NCI-H2029 treated with DMSO at 0.1 percent for 48 hours (cell line): ENCODE measurements at regions not wholly inside any gene's neighbourhood (a gene's known extent, or its start where the extent isn't known, plus 50 kb on each side); places are given as distances from the start of the nearest gene placed in this dataset.
"Not testable (repeated sequence)": the region's sequence is repeated elsewhere in the genome, so short reads cannot be mapped to it uniquely, and the experiment has no call there.

Source experiments
- DNase-seq: peaks from one replicate; lab custom pipeline; 2025; lab: John Stamatoyannopoulos, UW

DNA sequence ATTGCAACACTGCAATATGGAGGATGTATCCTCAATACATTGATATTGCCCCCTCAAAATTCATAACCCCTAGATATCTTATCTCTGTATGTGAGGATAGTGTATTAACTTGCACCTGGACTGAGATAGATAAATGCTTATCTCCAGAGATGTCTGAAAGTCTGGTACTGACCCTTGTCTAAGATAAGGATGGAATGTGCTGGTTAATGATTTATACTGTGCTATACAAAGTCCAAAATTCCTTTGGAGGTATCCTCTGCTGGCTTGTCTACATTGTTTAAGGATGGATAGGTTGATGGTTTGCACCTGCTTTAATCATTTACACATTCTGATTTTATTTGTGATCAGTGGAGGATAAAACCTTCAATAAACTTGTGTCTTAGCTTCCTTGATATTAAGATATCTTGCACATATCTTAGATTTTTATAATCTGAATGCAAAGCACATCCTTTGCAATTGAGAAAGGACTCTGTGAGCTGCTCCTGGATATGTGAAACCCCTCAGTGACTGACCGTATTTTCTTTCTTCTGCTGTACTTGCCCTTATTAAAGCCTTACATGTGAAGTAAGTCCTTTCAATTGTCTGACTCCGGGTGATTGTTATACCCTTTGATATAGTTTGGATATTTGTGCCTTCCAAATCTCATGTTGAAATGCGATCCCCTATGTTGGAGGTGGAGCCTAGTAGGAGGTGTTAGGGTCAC, 430.3 kb upstream of the MAOA start:
- no peak for DNase-seq

DNA sequence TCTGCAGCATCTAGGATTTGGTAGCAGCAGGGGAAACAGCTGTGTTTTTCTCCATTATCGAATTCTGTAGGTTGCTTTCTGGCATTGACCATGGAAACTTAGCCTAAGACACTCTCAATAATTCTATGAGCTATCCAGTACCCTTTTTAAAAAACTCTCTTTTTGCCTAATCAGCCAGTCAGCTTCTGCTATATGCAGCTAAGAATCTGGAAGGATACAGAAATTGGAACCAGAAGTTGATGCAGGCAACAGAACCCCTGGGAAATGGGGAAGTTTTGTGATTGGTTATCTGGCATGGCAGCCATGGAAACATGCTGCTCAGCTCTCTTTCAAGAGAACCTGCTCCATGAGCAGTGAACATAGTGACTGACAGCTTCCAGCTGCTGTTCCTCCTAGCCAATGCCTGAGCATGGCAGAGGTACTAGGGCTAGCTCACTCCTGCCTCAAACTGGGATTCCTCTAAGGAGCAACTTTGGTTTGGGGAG, 417.6 kb upstream of the MAOA start:
- DNase-seq, result no peak

DNA sequence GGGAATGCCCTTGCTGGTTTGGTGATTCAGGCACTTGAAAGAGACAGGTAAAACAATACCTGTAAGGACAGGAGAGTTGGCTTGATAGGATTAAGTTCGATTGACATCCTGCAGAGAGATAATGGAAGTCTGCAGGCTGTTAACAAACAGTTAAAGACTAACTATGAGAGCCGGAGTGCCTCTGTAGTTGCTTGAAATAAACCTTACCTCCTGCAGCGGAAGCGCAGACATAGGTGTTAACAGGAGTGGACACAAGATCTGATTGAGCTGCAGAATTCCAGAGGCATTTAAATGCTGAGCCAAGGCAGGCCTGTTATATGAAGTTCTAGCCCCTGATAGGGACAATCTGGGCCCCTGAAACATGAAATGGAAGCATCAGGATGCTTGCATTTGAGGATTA, 416.7 kb upstream of the MAOA start:
- DNase-seq, result no peak

DNA sequence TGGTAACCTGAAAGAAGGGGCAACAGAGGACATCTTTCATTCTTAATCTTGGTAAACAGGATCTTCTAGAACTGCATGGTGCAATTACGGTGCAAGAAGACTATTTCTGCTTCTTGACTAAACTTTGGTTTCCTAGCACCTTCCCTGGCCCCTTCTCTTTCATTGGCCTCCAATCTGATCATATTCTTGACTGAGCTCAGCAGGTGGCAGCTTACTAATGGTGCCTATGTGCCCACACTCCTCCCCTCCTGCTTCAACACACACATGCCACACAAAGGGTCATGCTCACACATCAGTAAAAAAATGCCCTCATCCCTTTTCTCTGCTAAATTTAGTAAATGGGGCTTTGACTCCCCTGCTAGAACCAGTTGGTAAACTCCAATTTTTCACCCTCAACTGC, 400.5 kb upstream of the MAOA start:
- DNase-seq, result no peak

DNA sequence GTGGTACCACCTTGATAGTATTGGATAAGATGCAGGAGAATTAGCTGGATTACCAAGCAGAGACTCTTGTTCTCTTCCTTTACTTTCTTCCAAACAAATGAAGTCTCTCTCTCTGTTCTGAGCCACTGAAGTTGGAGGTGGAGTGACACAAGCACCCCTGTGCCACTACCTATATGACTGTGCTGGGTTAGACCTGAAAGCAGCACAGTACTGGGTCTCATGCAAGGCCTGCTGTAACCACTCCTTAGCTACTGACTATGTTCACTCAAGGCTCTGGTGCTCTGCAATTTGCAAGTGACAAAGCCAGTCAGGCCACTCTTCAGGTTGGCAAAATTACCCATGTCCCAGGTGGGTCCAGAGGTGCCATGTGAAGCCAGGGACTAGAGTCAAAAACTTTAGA, 389.6 kb upstream of the MAOA start:
- DNase-seq, result no peak

DNA sequence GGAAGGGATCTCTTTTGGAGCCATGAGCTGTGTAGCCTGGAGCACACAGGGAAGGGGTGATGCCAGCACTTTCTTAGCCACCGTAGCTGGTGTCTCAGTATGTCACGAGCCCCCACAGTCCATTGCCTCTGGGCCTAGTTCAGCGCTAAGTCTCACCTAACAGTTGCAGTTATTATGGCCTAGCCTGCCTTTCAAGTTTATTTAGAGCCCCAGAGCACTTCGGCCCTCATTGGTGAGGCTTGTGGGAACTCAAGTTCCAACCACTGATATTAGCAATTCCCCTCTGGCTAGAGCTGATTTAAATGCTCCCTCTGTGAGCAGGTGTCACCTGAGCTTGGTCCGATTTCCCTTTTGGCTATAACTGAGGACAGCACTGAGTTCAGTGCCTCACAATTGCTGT, 388.4 kb upstream of the MAOA start:
- DNase-seq, result no peak

DNA sequence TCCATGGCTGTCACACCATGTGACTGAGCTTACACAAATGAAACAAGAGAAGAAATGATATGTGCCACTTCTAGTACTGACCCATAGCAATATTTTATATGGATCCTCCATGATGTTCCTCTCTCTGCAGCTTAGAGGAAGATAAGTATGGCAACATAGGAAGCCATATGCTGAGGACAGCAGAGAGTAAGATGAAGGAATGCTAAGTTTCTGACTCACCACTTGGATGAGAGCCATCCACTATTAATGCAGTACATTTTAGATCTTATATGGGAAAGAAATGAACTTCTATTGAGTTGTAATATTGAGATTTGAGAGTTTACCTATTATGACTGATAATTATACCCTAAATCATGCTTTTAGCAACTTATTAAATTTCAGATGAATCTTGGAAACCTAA, 386.9 kb upstream of the MAOA start:
- DNase-seq, result no peak

DNA sequence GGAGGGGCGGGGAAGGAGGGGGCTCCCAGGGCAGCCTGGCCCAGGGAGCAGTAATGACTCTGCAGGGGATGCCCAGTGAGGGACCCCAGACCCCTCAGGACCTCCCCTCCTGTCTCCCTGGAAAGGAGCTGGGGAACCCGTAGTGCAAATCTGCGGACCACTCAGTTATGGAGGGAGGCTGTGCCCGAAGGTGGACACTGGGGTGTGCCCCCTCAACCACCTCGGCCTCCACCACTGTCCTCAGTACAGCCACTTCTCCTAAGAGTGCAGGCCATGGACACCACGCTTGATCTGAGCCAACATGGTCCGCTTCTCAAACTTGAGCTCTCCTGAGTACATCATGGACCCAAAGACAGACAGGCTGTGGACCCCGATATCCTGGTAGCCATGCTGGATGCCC, 378.2 kb upstream of the MAOA start:
- DNase-seq, result no peak

DNA sequence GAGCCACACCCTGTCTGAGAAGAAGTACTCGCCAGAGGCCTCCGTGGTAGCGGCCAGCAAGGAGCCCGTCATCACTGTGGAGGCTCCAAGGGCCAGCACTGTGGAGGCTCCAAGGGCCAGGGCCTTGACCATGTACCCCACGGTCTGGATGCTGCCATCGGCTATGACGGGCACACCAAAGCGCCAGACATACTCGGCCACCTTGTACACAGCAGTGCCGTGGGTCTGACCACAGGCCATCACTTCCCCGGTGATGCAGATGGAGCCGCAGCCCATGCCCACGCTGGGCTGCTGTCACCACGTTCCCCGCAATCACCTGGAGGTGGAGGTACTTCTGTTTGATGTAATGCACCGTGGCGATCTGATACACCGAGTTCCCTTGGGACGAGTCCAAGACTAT, 377.7 kb upstream of the MAOA start:
- DNase-seq, result no peak

DNA sequence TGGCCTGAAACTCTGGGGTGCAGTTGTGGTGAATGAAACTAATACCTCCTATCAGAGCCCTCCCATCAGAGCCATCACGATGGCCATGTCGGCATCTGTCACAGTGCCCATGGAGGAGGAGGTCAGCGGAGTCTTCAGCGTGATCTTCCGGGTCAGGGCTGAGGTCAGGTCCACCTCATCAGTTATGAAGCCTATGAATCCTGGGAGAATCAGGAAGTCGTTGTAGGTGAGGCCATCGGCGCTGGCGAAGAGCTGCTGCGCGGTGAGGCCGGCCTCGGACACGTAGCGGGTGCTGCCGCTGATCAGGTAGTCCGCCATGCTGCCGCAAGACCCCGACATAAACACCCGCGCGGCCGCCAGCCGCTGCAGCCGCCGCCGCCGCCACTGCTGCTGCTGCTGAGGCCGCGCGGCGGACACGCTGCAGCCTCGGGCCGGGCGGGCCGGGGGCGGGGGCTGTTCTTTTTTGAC, 376.7 kb upstream of the MAOA start:
- DNase-seq, result no peak

DNA sequence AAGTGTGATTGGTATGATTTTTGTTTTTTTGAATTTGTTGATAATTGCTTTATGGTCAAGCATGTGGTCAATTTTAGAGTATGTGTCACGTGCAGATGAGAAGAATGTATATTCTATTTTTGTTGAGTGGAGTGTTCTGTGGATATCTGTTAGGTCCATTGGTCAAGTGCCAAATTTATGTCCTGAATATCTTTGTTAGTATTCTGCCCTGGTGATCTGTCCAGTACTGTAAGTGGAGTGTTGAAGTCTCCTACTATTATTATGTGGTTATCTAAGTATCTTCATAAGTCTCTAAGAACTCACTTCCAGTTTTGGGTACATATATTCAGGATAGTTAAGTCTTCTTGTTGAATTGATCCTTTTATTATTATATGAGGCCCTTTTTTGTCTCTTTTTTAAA, 372.9 kb upstream of the MAOA start:
- DNase-seq, result no peak

DNA sequence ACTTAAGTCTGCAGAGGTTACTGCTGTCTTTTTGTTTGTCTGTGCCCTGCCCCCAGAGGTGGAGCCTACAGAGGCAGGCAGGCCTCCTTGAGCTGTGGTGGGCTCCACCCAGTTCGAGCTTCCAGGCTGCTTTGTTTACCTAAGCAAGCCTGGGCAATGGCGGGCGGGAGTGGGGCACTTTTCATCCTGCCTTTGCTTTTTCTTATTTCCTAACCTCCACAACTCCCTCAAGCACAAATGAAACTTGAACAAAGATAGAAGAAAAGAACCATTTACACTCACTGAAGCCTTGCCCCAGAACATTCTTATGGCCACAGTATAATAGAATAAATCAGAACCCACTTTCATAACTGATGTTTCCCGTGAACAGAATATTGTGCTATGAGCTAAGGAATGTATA, 344.5 kb upstream of the MAOA start:
- not testable (repeated sequence) for DNase-seq

DNA sequence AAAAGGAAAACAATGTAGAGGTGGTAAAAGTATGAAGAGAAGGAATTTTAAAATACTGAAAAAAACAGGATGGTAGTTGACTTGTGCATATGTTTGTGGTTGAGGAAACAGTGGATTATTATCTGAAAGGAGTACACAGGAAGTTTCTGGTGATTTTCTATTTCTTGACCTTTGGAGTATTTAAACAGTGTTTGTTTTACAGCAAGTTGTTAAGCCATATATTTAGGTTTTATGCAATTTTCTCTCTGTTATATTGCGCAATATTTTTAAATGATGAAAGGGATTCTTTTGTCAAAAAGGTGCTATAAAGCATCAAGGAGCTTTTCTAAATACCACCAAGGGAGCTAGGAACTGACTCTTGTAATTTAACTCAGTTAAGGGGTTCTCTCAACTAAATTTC, 343.1 kb upstream of the MAOA start:
- no peak for DNase-seq

DNA sequence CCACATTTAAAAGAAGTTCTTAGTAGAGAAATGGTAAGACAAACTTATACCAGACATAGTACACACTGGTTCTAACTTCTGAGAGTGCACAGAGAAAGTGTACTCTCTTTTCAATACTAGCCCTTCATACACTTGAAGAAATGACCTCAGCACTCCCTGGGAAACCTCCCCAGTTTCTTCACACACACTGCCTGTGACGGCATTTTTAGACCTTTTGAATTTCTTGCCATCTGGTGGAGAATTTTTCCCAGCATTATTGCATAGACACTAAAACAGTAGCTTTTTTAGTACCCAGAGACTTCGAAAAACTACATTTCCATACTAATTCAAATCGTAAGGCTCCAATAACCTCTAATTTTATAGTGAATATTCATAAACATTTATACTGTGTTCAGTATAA, 341.6 kb upstream of the MAOA start:
- DNase-seq, result no peak

DNA sequence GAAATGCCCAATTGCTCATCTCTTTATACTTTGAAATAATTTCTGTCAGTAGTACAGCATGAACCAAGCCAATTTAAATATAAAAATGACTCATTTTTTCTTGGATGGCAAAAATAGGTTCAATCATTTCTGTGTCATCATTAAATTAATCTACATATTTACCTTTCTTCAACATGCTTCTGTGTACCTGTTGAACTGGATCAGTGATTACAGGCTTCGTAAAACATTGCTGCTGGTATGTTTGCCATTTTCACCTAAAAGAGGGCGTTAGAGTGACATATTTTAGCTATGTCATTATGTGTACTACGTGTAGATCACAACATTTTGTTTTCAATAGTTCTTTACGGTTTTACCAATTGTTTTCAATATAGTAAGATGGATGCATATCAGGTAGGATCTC, 340.5 kb upstream of the MAOA start:
- DNase-seq, result no peak

DNA sequence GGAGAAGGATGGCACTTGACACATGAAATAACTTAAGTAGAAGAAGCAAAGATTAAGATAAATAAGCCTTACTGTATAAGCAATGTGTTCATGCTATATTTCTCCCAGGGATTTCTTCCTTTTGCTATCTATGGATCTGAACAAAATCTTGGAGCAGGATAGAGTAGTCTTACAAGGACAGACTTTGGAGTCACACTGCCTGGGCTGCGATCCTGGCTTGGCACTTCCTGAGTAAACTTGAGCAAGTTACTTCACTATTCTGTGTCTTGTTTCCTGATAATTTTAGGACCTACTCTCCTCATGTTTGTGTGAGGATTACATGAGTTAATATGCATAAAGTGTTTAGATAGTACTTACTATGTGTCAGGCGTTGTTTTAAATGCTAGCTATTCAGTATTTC, 340.0 kb upstream of the MAOA start:
- no peak for DNase-seq

DNA sequence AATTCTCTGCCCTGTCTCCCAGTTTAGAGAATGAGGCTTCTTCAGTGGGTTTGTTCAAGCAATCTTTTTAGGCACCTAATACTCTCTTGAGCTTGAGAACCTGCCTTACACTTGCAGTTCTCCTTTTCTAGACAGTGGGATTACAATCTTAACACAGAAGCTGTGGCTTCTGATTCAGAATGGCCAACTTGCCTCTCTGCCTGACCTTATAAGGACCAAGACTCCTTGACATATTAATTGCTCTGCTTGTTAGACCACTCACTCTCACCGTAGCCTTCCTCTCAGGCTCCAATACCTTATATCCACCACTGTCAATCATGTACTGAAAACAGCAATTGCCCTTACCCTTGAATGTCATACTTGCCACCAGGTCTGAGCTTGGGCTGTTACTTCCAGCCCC, 338.7 kb upstream of the MAOA start:
- DNase-seq, result no peak

DNA sequence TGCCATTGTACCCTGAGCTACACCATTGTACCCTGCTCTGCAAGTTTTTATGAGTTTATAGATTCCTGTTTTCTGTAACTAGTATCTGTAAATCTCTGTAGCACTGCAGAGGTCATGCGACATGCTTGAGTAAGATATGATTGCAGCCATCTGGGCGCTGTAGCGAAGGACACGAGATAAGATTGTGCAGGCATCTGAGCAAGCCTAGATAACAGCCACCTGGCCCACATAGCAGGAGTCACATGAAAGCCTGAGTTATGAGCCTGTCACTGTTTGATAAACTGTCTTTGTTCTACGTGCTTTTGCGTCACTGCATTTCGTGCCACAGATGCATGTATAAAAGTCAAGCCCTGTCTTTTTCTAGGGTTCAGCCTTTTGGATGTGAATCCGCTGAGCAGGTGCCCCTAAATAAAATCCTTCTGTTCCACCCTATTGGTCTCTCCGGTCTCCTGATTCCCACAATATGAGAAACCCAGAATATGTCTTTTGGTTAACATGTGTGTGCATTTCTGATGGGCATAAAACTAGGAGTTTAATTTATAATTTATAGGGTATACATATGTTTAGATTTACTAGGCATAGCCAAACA, 327.6 kb upstream of the MAOA start:
- DNase-seq, result no peak

DNA sequence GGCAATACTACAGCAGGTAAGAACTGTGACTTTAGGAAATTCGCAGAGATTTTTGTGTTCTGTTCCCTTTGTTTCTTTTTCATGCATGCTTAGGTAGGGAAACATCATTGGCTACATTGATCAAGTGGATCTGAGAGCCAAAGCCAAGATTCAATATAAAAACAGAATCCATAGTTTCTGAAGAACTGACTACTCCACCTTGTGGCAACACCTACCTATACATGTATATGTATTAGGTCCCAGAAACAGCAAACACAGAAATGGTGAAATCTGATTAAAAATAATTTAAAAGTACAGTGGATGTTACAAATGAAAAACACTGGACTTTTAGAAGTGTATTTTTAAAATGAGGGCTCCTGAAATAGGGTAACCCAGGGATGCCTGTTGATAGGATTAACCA, 322.6 kb upstream of the MAOA start:
- DNase-seq, result peak; percentile 0

DNA sequence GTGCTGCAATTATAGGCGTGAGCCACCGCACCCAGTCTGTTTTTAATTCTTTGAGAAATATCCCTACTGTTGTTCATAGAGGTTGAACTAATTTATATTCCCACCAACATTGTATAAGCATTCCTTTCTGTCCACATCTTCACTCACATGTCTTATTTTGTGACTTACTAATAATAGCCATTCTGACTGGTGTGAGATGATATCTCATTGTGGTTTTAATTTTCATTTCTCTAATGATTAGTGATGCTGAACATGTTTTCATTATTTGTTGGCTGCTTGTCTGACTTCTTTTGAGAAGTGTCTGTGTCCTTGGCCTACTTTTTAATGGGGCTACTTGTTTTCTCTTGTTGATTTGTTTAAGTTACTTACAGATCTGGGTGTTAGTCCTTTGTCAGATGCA, 310.9 kb upstream of the MAOA start:
- no peak for DNase-seq

DNA sequence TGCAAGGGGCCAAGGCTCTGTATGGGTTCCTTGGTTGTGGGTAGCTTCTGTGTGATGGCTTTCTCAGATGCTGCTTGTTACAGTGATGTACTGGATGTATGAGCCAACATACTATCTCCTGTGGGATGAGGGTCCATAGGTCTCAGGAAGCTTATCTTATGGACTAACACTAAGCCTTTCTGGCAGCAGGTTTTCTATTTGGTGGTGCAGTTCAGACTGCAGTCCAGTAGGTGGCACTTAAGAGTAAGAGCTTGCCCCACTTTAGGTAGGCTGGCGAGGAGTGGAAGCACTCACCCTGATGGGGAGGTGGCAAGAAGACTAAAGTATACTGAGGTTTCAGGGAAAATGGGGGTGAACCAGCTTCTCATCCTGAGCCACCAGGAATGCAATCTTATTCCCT, 306.7 kb upstream of the MAOA start:
- DNase-seq, result no peak

DNA sequence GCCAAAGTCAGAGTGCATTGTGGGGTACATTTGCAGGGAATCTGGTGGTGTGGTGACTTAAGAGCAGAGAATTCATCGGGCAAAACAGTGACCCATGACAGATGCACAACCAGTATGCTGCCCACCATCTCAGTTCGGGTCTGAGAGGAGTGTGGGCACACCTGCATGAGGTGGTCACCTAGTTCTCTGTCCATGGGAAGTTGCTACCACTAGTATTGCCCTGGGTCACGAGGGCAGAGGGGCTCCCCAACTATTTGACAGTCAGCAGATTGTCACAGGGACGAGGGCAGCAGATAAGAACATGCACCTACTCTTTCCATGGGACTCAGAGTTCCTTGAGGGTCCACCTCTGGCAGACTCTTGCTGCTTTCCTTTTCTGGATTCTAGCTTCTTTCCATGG, 305.2 kb upstream of the MAOA start:
- DNase-seq, result no peak

DNA sequence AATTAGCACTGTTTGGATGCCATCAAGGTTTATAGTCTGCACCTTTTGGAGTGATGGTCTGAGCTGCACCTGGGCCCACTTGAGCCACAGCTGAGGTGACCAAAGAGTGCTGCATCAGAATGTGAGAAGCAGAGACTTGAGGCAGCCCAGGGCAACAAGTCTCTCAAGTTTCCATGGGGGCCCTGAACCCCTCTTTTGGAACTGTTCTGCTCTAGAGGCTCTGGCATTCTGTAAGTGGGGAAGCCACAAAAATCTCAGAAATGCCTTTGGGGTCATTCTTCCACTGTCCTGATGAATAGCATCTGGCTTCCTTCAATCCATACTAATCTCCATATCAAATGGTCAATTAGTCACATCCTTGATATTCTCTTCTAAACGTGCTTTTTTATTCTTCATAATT, 298.4 kb upstream of the MAOA start:
- no peak for DNase-seq

DNA sequence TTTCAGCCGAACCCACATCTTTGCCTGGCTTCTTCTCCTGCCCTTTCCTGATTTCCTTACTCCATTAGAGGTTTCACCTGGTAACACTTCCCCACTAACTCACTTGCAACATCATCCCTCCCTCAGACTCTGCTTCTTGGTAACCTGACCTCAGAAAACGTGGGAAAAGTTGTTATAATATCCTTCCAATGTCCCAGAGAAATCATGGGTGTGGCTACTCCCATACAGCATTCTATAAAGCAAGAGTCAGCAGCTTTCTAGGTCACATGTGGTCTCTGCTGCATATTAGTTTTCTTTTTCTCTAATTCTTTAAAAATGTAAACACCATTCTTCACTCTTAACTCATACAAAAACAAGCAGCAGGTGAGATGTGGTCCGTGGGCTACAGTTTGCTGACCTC, 283.1 kb upstream of the MAOA start:
- DNase-seq, result no peak
